CD4-positive, alpha-beta T cell treated with Interleukin-17A for 1 hour (primary cell): ENCODE measurements at regions not wholly inside any gene's neighbourhood (a gene's known extent, or its start where the extent isn't known, plus 50 kb on each side); places are given as distances from the start of the nearest gene placed in this dataset.
"Not testable (repeated sequence)": the region's sequence is repeated elsewhere in the genome, so short reads cannot be mapped to it uniquely, and the experiment has no call there.

ENCODE experiments used
- DNase-seq: peaks from one replicate; pipeline ENCODE4 v3.0.0-alpha.2; 2020

DNA sequence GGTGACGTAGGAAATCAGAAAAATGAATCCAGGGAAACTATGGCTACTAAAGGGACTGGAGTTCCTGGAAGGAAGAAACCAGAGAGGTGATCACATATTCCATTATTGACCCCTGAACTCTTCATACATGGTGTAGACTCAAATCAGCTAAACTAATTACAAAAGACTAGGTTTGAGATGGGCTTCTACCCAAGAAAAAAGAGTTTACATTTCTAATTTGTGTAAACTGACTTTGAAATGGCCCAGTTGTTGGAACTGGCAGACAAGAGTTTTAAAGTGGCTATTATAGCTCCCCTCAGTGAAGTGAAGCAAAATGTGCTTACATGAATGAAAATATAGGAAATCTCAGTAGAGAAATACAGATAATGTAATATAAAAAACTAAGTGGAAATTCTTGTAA lies 1619.4 kb upstream of the SEL1L start:
- DNase-seq = no peak

DNA sequence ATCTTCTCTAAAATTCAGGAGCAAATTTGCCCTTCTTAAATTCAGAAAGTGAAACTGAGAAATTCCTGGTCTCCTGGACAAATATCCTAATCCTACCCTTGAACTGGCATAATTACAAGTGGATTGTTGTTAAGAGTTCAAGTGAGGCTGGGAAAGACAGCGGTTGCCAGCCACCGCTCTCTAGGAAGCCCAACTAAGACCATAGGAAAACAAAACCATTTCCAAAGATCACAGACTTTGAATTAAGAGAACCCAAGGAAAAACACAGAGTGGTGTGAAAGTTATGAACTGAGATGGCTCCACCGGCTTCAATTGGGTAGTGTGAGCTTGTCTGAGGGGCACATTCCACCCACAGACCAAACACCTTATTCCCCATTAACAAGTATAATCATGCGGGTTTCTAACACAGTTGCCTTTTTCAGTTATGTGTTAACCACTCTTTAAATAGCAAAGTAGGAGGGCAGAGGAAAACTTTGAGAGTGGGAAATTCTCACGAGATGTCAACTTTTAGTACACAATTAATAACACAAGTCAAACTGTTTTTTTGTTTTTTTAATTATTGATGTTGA lies 1628.8 kb upstream of the SEL1L start:
- DNase-seq = no peak

DNA sequence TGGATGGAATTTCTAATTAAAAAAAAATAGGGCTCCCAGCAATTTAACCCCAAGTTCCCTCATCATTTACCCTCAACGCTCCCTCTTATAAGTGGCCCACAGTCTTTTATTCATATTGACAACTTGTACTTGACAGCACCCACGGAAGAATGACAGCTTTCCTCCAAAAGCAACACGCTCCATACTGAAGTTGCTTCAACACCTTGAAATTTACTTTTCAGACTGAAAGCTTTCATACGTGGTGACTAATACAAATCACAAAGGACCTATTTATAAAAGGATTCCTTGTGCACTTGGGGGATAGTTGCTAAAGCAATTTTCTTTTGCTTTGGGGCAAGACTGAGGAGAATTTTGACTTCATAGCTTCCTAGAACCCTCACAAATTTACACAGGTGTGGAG lies 1629.4 kb upstream of the SEL1L start:
- DNase-seq = no peak

DNA sequence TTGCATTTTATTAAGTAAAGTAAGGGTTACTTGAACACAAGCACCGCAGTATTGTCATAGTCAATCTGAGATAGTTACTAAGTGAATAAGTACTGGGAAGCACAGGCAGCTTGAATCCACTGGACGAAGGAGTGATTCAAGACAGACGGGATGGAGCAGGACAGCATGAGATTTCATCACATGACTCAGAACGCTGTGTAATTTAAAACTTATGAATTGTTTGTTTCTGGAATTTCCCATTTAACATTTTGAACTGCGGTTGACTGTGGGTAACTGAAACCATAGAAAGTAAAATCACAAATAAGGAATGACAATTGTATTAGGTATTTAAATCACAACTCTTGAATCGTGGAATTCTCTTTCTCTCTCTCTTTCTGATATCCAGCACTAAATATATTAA lies 1630.4 kb upstream of the SEL1L start:
- DNase-seq = no peak

DNA sequence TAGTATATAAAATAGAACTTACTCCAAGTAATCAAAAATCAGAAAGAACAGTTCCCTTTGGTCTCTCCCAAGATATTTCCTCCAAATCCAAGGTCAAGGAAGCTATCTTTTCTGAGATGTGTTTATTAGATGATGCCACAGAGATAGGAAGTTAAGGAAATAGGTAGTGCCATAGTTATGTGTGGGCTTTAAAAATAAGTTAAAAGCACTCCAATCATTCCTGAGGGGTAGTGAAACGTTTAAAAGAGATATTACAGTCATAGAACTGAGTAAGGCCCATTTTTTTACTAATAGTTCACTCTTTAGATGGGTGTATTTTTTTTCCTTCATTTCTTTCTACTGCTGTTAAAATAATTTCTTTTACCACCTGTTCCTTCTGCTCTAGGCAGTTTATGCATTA lies 1630.9 kb upstream of the SEL1L start:
- DNase-seq = no peak

DNA sequence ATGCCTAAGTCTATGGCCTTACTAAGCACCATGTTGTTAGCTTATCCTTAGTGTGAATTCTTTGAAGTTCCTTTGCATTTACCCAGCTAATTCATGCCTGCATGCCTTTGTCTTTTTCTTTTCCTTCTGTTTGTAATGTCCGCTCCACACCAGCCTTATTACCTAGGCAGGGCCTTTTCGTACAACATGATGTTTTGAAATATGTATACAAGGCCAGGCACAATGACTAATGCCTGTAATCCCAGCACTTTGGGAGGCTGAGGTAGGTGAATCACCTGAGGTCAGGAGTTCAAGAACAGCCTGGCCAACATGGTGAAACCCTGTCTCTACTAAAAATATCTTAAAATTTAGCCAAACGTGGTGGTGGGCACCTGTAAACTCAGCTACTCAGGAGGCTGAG lies 1636.5 kb upstream of the SEL1L start:
- no peak for DNase-seq

DNA sequence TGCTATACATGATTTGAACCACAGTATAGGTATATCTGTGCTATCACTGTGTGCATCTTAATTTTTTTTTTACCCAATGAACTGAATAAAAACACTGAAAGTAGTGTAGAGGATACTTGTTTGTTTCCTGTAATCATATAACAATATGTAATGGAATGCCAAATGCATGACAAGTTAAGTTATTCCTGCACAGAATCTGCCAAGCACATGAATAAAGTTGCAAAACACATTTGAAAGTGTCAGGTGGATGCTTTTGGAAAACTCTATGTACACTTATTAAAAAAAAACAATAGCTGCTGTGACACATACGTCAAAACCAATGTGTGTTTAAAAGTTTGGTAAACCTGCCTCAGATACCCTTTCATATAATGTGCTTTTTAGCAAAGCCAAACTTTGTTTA lies 1638.1 kb upstream of the SEL1L start:
- DNase-seq = no peak

DNA sequence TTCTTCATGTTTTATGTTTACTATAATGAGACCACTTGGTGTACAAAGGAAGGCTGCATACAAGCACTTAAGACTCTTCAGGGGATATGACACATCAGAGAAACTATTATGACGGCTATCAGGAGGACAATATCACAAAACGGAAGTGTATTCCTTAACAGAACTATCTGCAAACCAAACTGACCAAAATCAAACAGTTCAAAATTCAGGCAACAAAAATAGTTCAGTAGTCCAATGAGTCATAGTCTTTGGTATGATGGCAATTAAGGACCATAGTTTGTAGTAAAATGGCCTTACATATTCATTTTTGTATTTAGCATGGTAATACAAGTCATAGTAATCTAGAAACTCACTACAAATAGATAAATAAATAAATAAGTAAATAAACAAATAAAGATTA lies 1638.7 kb upstream of the SEL1L start:
- DNase-seq = no peak

DNA sequence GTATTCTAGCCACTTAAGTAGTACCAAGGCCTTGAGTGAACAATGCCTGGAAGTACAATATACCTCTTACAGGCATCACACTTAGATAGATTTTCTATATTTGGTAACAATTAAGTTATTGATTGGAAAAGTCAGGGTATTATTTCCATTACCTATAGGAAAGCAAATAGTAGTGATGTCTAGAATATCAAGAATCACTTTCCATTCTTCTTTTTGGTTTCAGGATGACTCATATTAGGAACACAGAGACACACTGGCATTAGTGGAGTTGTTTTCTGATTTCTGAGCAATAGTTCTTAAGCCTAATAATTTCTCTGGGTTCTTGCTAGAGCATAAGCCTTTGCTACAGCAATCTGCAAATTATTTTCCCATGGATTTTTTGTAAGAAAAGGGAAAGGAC lies 1640.0 kb upstream of the SEL1L start:
- DNase-seq = no peak

DNA sequence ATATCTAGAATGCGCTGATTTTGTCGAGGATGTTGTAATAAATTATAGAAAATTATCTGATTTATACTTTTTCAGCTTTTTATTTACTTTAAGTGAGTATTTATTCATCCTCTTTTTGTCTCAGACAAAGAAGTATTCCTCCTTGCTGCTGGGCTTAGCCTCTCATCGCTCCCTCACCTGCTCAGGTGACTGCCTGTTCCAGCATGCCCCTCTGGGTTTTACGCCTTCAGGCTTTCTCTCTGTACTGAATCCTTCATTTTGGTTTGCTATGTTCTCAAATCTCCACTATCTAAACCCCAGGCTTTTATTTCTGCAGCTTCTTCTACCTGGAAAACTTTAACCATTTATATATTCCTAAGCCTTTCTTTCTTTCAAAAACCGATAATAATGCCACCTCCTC lies 1650.9 kb upstream of the SEL1L start:
- no peak for DNase-seq

DNA sequence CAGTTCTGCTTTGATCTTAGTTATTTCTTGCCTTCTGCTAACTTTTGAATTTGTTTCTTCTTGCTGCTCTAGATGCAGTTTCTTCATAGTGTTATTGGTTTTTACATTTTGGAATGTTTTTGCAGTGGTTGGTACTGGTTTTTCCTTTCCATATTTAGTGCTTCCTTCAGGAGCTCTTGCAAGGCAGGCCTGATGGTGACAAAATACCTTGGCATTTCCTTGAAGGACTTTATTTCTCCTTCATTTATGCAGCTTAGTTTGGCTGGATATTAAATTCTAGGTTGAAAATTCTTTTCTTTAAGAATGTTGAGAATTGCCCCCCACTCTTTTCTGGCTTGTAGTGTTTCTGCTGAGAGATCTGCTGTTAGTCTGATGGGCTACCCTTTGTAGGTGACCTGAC lies 1654.7 kb upstream of the SEL1L start:
- not testable (repeated sequence) for DNase-seq

DNA sequence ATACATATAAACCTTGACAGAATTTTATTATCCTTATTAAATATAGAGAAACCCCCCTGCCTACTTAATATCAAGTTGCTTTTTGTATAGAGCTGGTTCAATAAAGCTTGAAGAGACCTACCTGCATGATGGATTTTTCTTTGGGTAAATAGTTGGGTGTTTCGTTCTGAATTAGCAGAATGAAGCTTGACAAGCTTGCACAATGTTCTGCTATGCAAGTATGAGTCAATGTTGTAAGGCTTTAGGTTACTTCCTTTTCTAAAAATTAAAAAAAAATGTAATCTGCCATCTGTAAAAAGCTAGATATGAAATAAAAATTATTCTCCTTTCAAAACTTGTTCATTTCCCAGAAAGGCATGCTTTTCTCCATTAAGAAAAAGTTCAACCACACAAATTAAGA lies 1662.6 kb upstream of the SEL1L start:
- no peak for DNase-seq

DNA sequence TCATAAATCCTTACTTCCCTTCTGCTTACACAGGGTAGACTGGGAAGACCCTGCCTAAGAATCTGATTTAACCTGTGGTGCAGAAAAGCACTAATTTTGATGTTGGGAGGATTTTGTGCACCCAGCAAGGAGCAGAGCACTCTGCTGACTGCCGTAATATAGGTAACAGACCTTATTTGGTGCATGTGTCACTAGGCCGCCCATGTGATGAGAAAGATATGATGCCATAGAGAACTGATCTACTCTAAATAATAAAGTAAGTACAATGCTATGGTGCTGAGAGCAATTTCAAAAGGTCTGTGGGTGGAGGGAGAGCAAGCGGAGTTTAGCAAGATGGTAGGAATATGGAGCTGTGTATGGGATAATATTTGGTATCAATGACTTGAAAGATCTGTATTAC lies 1663.6 kb upstream of the SEL1L start:
- no peak for DNase-seq

DNA sequence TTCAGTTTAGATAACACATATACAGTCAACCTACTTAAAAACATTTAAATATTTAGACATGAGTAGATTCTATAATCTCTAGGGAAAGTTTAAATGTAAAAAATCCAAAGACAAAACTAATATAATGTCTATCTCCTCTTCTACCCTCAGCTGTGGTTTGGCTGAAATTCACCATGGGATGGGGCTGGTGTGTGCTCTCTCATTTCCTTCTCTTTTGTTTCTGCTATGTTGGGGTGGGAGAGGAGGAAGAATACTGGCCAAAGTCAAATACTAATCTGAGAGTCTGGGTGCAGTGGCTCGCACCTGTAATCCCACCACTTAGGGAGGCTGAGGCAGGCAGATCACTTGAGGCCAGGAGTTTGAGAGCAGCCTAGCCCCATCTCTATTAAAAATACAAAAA lies 1673.9 kb upstream of the SEL1L start:
- DNase-seq = no peak

DNA sequence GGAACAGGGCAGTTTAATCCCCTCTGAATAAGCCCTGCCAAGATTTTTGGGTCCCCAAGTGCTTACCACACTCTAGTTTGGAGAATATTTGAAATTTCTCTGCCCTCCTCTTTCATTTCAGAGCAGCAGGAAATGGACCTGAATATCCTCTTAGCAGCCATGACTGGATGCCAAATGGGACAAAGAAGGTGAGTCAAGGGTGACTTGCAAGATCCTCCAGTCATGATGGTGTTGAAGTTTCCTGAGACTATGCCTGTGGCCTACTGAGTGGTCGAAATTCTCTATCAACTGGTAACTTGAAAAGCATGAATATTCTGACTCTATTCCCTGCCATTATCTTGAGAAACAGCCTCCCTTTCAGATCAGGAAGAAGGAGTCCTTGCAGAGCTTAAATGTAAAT lies 1674.7 kb upstream of the SEL1L start:
- DNase-seq = no peak

DNA sequence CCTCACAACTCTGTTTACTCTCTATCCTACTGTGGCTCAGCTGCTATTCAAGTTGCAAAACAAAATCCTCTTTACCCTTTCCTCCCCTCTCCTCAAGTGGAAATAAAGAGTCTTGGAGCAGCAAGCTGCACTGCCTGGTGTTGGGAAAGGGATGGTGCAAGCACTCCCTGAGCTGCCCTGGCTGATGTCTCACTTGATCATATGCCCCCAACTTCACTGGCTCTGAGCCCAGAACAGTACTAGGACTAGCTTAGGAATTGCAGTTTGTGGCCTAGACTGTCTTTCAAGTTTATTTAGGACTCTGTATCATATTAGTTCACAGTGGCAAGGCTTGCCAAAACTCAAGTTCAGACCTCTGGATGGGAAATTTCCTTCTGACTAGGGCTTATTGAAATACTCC lies 1683.8 kb upstream of the SEL1L start:
- no peak for DNase-seq

DNA sequence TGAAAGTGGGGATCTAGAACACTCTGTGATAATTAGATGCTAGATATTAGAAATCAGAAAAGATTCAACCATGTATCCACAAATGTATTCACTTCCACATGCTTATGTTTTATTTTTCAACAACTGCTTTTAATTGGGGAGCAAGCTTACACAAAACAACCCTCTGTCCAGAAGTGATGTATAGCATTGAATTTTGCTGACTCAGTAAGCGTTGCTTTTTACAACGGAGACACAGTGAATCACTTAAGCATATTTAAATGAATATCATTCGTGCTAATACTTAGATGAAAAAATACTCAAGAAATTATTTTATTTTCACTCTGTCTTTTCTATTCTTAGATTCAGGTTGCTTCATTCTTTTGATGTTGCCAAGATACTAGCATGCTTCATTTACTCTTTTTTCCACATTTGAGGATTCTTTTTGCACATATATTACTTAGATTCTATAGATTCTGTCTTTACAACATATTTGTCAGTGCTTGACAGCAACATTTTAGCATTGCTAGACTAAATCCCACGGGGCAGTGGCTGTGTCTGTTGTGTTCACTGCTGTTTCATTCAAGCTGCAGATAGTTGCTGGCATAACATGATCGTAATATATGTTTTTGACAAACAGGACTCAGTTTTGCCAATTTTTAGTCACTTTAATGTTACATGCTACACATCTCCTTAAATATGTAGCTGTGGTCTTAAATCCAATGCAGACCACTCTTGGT lies 1714.4 kb upstream of the SEL1L start:
- no peak for DNase-seq

DNA sequence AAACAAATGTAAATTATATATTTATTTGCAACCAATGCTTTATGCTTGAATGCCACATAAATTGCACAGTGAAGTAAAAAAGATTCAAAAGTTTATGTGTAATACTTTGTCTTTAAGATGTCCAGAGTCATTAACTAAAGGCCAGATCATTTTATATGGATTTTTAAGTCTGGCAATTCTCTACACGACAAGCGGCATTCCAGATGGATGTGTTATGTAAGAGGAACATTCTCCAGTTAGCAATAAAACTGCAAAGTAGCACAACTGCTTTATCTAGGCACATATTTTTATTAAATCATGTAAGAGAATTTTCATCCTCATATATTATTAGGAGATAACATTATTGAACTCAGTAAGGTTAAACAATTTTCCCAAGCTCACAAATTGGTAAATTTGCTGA lies 1717.7 kb upstream of the SEL1L start:
- DNase-seq = no peak

DNA sequence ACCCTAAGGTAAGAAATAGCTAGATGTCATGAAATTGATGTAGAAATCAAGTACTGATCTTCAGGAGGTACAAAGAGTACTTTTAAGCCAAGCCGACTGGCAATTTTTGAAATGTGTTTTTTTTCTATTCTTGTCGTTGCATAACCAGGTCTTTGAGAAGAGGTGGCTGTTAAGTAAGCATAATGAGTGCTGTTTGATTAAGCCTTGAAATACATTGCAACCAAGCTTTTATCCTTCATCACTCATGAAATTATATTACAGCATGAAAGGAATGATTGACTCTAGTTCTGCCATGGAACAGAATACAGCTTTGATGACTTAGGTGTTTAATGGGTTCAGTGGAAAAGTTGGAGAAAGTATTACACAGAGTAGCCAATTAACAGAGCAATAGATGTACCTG lies 1720.2 kb upstream of the SEL1L start:
- DNase-seq = no peak

DNA sequence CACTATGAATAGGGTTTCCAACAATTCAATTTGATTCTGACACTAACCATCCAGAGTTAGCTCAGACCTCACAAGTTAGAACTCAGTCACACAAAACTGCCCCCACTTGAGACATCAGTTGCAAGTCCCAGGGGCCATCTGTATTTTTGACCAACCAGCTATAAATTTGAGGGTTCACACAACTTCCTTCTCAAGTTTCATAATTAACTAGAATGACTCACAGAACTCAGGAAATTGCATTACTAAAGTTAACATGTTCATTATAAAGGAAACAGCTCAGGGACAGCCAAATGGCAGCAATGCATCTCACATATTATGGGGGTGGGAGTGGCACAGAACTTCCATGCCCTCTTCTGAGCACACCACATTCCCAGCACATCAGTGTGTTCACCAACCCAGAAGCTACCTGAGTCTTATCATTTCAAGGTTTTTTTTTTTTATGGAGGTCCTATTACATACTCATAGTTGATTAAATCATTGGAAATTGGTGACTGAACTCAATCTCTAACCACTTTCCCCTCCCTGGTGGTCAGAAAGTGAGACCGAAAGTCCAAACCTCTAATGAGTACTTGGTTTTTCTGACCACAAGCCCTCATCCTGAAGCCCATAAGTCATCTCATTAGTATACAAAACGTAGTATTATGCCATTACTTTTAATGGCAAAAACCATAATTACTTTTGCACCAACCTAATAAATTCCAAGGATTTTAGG lies 1721.5 kb upstream of the SEL1L start:
- no peak for DNase-seq

DNA sequence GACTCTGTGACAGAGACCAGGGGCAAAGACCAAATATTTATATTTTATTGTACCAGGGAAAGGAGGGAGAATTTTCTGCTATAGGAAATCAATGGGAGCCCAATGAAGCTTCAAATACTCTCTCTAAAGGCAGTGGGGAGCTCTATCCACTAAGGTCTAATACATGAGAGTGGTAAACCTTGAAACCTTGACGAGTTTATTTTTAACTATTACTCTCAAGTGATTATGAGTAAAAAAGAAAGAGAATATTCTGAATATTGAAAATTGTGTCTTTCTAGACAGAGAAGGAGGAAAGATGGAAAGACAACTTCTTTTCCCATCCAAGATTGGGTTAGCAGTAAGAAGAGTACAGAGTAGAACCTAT lies 1722.1 kb upstream of the SEL1L start:
- no peak for DNase-seq

DNA sequence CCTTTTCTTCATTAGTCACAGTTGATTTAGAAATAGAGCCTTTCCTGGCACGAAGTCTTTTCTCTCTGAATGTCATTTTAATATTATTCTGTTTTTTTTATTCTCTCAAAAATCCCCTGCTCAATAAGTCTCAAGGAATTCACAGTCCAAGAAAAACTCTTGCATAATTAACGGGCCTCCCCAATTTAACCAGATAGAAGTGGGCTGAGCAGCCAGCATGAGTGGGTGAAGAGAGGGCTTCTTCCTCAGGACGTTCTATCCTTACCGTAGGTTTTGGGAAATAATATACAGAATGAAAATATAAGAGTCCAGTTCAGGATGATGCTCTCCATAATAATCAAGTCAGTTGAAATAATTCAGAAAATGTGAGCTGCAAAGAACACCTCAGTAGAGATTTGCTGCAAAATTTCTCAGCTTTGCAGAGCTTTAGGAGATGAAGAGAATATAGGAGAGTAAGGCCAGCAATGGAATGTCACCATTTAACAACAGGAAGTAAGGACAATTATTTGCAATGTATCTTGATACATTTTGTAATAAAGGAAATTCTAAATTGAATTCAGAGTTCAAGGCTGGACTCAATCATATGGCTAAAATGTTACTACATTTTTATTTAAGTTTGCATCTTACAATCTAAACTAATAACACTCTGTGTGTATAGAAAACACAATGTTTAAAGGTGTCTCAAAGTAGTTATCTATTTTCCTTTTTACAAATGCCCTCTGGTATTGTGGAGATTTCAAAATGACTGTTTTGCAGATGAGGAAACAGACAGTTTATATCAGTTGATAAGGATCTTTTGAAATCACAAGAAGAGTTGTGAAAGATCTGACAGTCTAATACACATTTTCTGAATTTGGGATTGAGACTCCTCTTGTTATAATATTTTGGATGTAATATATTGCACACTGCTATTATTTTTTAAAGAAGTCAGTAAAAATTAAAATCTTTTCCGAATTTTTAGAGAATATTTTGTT lies 1724.1 kb upstream of the SEL1L start:
- no peak for DNase-seq

DNA sequence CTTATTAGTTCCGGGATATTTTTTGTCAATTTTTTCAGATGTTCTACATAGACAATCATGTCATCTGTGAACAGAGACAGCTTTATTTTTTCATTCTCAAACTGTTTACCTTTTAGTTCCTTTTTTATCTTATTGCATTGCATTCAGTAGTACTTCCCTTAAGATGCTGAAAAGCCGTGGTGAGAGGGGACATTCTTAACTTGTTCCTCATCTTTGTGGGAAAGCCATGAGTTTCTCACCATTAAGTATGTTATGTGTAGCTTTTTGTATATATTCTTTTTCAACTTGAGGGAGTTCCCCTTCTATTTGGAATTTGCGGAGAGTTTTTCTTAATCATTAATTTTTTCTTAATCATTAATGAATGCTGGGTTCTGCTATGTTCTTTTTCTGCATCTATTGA lies 1727.1 kb upstream of the SEL1L start:
- no peak for DNase-seq

DNA sequence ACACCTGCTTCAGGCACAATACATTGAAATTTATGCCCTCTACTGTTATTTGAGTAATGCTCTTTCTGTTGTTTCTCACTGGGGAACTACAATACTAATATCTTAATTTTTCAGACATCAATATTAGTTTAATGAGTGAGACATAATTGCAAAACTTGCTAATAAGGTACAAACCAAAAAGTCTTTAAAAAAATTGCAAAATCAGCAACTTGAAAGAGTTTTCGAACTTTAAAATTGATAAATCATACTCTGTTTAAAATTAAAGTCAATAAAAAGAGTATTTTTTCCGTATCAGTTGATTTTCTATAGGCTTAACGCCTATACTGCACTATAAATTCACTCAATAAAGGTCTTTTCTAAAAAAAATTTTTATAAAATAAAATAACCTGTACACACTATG lies 1735.9 kb upstream of the SEL1L start:
- DNase-seq = no peak
